ENCODE measurements at regions not wholly inside any gene's neighbourhood (a gene's known extent, or its start where the extent isn't known, plus 50 kb on each side); places are given as distances from the start of the nearest gene placed in this dataset.

DNA sequence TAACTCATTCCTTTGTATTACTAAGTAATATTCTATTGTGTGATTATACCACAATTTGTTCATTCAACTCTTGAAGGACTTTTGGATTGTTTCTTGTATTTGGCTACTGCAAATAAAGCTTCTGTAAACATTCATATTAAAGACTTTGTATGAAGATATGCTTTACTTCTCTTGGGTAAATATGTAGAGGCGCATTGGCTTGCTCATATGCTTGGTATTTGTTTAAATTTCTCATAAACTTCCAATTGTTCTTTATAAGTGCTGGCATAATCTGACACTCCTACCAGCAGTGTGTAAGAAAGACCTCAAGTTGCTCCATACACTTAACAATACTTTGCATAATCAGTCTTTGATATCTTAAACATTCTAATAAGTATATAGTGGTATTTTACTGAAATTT lies 792.8 kb upstream of the LRRTM1 start:
- Histone ChIP-seq H3K4me3 (no peak overlapping the region), H3K4me1 (no peaks in the 10 kb centered on the region), H3K9me3 (replicated peaks) (no peaks in the 10 kb centered on the region), H3K36me3 (no peaks in the 10 kb centered on the region), H3K27ac (replicated peaks) (no peak overlapping the region), H3K27me3 (ENCODE audit: low read depth) (no peaks in the 10 kb centered on the region)
- DNase-seq, result no peak
- TF ChIP-seq, protein P1, sequence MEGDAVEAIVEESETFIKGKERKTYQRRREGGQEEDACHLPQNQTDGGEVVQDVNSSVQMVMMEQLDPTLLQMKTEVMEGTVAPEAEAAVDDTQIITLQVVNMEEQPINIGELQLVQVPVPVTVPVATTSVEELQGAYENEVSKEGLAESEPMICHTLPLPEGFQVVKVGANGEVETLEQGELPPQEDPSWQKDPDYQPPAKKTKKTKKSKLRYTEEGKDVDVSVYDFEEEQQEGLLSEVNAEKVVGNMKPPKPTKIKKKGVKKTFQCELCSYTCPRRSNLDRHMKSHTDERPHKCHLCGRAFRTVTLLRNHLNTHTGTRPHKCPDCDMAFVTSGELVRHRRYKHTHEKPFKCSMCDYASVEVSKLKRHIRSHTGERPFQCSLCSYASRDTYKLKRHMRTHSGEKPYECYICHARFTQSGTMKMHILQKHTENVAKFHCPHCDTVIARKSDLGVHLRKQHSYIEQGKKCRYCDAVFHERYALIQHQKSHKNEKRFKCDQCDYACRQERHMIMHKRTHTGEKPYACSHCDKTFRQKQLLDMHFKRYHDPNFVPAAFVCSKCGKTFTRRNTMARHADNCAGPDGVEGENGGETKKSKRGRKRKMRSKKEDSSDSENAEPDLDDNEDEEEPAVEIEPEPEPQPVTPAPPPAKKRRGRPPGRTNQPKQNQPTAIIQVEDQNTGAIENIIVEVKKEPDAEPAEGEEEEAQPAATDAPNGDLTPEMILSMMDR (IDR thresholded peaks at IDR 0.05; ENCODE audit: borderline replicate concordance), result no peak
- intact Hi-C loops (cut with micrococcal nuclease), result no loop called here

DNA sequence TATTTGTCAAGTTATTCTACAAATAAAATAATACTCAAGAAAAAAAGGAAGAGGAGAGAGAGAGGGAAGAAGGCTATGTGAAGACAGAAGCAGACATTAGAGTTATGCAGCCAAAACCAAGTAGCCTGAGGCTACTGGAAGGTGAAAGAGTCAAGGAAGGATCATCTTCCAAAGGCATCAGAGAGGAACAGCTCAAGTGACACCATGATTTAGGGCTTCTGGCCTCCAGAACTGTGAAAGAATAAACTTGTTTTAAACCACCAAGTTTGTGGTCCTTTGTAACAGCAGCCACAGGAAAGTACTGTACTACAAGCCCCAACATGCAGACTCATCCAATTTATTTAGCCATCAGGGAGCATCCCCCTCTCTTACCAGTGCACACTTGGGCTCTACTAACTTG lies 788.5 kb upstream of the LRRTM1 start:
- TF ChIP-seq, protein P1 (IDR thresholded peaks at IDR 0.05; ENCODE audit: borderline replicate concordance), result no peak
- Histone ChIP-seq H3K4me3 (no peak overlapping the region), H3K27me3 (ENCODE audit: low read depth) (no peaks in the 10 kb centered on the region), H3K36me3 (no peaks in the 10 kb centered on the region), H3K4me1 (no peaks in the 10 kb centered on the region), H3K27ac (replicated peaks) (no peak overlapping the region), H3K9me3 (replicated peaks) (no peaks in the 10 kb centered on the region)
- intact Hi-C loops (cut with micrococcal nuclease), result no loop called here
- DNase-seq, result no peak

GRCh38 chr2:81087646-81088045 lies 783.1 kb upstream of the LRRTM1 start:
- intact Hi-C loops (cut with micrococcal nuclease), result no loop called here
- H3K9me3 ChIP-seq (replicated peaks), result no peaks in the 10 kb centered on the region
- no peaks in the 10 kb centered on the region for H3K27me3 ChIP-seq (ENCODE audit: low read depth)
- no peaks in the 10 kb centered on the region for H3K36me3 ChIP-seq
- no peak overlapping the region for H3K27ac ChIP-seq (replicated peaks)
- TF ChIP-seq, protein P1 (IDR thresholded peaks at IDR 0.05; ENCODE audit: borderline replicate concordance), result no peak
- DNase-seq, result no peak
- no peak overlapping the region for H3K4me3 ChIP-seq
- no peaks in the 10 kb centered on the region for H3K4me1 ChIP-seq

DNA sequence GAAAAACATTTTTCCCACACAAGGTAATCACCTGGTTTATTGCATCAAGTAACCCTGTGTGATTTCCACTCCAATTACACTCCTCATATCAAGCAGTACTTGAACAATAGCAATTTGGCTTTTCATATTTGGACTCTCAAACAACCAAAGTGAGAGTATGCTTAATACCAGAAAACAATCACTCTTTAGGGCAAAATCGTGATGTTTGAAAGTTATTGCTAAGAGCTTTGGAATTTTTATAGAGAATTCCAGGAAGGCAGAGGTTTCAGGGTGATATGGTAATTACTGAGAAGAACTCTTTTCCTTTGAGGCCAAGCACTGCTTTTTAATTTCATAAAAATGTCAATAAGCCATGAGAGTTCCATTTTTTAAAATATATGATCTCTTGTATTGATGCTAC lies 779.5 kb upstream of the LRRTM1 start:
- Histone ChIP-seq H3K4me3 (no peak overlapping the region), H3K9me3 (replicated peaks) (peaks cover 25% of the 10 kb centered on the region), H3K27me3 (ENCODE audit: low read depth) (no peaks in the 10 kb centered on the region), H3K27ac (replicated peaks) (no peak overlapping the region), H3K4me1 (no peaks in the 10 kb centered on the region), H3K36me3 (no peaks in the 10 kb centered on the region)
- TF ChIP-seq, protein P1 (IDR thresholded peaks at IDR 0.05; ENCODE audit: borderline replicate concordance), result no peak
- DNase-seq, result no peak
- intact Hi-C loops (cut with micrococcal nuclease), result no loop called here

GRCh38 chr2:81078631-81079030 lies 774.1 kb upstream of the LRRTM1 start:
- H3K27ac ChIP-seq (replicated peaks), result no peak overlapping the region
- intact Hi-C loops (cut with micrococcal nuclease), result no loop called here
- no peaks in the 10 kb centered on the region for H3K27me3 ChIP-seq (ENCODE audit: low read depth)
- TF ChIP-seq, protein P1 (IDR thresholded peaks at IDR 0.05; ENCODE audit: borderline replicate concordance), result no peak
- peaks cover 25% of the 10 kb centered on the region for H3K9me3 ChIP-seq (replicated peaks)
- no peaks in the 10 kb centered on the region for H3K36me3 ChIP-seq
- H3K4me3 ChIP-seq, result no peak overlapping the region
- no peak for DNase-seq
- no peaks in the 10 kb centered on the region for H3K4me1 ChIP-seq

- no peak for DNase-seq
- intact Hi-C loops (cut with micrococcal nuclease), result no loop called here
- no peak overlapping the region for H3K27ac ChIP-seq (replicated peaks)
- H3K36me3 ChIP-seq, result no peaks in the 10 kb centered on the region
- TF ChIP-seq, protein P1 (IDR thresholded peaks at IDR 0.05; ENCODE audit: borderline replicate concordance), result no peak
- no peak overlapping the region for H3K4me3 ChIP-seq
- H3K4me1 ChIP-seq, result no peaks in the 10 kb centered on the region
- peaks cover 25% of the 10 kb centered on the region for H3K9me3 ChIP-seq (replicated peaks)
- H3K27me3 ChIP-seq (ENCODE audit: low read depth), result no peaks in the 10 kb centered on the region
Observed at GRCh38 chr2:81078102-81078501, 773.5 kb upstream of the LRRTM1 start.

All from left ventricle myocardium inferior (tissue), 1 donor.